AML-193 (cell line): ENCODE measurements at regions not wholly inside any gene's neighbourhood (a gene's known extent, or its start where the extent isn't known, plus 50 kb on each side); places are given as distances from the start of the nearest gene placed in this dataset.

ENCODE experiments used
- DNase-seq, 2 experiments: peaks; one replicate each; lab custom pipeline; 2025; lab: John Stamatoyannopoulos, UW

DNA sequence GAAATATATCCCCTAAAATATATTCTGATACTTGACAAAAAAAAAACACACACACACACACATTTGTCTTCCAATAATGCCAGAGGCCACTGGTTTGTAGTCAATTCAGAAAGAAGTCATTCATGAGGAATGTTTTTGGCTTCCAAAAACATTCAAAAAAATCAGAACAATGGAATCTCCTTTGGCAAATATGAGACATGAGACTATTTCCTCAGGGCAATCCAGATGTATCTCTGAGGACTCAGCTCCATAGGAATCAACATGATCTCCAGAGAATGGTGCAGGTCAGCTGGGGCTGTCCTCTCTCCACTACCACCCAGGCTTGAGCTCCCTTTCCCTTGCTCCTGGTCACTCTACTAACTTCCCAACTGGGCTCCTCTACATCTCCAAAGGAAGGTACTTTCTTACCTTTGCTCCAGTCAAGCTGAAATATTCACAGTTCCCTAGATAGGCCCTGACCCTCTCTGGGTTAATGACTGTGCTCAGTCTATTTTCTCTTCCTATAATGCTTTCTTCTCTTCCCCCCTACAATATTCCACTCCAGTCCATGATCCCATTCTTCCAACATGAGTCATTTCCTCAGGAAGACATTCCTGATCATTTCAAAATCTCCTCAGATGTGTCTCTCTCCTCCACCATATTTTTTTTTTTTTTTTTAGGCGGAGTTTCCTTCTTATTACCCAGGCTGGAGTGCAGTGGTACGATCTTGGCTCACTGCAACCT is 145.3 kb downstream of the C1D start:
- DNase-seq, result no peak

DNA sequence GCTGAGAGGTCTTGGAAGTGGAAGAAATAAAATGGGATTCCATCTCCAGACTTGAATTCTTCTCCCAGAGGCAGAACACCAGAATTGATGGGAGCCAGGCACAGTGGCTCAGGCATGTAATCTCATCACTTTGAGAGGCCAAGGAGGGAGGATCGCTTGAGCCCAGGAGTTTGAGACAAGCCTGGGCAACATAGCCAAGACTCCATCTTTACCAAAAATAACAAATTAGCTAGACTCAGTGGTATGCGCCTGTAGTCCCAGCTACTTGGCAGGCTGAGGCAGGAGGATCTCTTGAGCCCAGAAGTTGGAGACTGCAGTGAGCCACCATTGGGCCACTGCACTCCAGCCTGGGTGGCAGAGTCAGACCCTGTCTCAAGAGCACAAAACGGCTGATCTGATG is 144.3 kb downstream of the C1D start:
- no peak for DNase-seq

DNA sequence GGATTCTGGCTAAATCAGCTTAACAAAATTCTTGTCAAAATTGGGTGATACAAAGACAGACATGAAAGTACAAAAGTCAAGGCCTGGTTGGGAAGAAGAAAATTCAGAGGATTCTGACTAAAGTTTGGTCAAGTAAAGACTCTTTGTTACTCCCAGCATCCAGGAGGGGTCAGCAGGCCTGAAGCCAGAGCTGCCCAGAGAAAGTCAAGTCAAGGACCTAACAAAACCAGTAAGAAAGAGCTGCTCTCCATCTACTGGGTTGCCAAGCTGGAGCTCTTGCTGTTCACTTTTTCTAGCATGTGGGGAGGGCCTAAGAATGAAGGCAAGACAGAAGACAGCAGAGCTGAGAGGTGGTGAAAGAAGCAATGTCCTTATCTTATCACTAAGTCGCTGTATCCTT is 143.3 kb downstream of the C1D start:
- no peak for DNase-seq

GRCh38 chr2:67922080-67922785 is 140.6 kb downstream of the C1D start:
- DNase-seq, result no peak

DNA sequence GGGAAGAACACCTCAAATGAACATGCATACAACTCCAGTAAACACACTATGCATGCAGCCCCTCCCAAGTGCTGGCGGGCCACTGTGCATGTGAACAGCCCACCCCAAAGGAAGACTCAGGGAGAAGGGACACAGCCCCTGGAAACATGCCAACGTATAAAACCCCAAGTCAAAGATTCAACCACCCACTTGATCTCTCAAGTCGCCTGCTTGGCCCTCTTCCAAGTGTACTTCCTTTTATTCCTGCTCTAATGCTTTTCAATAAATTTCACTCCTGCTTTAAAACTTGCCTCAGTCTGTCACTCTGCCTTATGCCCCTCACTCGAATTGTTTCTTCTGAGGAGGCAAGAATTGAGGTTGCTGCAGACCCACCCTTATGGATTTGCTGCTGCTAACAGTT is 139.1 kb downstream of the C1D start:
- no peak for DNase-seq

DNA sequence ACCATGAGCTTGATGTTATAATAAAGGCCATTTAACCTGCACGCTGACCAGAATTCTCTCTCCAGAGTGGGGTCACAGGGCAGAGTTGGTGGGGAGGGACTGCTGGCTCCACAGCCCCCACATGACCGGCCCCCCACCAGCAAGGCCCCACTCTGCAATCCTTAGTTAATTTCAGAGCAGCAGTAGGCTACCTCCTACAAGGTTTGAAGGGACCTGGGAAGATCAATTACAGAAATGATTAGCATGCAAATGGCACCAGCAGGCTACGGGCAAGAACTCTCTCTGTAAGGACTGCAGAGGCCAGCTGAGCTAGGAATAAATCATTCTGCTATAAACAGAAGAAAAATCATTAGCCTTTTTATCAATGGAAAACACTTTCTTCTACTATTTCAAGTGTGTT is 135.3 kb downstream of the C1D start:
- no peak for DNase-seq

- DNase-seq, result no peak
Observed at GRCh38 chr2:67930156-67930555, 132.6 kb downstream of the C1D start.

DNA sequence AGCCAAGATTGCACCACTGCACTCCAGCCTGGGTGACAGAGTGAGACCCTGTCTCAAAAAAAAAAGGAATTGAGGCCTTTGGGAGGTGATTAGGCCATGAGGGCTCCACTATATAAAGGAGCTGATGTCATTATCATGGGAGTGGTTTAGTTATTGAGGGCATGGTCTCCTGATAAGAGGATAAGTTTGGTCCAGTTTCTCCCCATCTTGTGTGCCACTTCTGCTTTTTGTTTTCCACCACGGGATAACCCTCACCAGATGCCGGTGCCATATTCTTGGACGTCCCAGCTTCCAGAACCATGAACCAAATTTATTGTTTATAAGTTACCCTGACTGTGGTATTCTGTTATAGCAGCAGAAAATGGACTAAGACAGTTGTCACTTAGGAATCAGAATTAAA is 125.8 kb downstream of the C1D start:
- DNase-seq, result no peak

DNA sequence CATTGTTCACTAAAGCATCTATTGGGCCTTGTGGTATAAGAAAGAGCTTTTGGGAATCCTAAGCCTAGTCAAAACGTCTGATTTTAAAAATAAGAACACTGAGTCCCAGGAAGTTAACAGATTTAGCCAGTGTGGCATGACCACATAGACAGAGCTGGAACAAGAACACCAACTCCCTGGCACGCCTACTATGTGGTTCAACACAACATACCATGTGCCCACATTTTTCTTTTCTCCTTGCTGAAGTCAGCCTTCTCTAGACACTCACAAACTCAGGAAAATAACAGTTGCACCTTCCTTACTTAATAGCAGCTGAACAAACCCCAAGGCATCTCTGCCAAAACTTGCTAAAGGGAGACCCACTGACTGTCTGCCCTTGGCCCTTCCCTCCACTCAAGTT is 124.8 kb downstream of the C1D start:
- DNase-seq, result no peak

DNA sequence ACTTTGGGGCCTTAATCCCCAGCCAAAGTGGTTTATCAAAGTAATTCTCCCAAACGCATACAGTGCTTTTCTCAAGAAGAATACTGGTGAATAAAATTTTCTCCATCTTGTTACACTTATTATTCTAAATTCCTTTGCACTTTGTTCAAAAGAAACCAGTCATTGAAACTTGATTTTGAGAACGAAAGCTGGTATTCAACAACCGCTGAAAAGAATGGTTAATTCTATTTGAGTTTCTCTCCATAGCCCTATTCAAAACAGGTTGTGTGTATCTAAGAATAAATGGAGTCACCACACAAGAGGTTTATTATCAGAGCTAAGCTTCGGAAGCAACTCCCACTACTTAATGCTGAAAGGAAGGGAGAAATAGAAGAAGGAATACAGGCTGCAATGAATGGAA is 117.7 kb downstream of the C1D start:
- DNase-seq, result no peak

DNA sequence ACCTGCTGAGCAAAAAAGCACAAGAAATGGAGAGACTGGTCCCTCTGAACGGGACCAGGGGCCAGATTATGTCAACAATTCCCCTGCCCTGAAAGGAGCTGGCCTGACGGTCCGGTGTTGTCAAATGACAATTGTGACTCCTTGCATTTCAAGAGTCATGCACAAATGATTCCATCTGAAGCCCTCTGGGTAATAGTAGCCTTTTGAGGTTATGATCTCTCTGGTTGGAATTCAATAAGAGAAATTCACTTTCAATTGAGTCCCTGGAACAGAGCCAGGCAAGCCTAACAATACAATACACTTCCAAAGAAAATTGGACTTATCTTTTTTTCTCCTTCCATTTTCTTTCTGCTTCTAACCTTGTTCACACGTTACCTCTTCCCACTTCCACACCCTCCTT is 116.9 kb downstream of the C1D start:
- DNase-seq, result no peak

GRCh38 chr2:67948057-67948456 is 114.7 kb downstream of the C1D start:
- DNase-seq, result no peak

- no peak for DNase-seq
Observed at GRCh38 chr2:67948506-67948905, 114.3 kb downstream of the C1D start.

DNA sequence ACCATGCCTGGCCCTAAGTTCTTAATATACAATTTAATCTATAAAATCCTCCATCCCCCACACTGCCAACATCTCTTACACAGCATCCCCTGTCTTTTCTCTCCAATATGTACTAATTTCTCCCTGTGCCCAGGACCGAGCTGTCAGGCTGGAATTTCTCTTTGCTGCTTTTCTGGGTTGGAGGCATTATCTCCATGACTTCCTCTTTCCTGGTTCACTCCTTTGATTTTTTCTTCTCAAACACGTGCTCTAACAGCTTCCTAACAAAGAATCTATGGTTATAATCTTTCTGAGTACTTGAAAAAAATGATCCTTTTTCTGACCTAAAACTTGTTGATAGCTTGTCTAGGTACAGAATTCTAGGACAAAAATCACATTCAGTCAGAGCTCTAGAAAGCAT is 112.8 kb downstream of the C1D start:
- DNase-seq, result no peak

GRCh38 chr2:67950919-67951318 is 111.9 kb downstream of the C1D start:
- no peak for DNase-seq

- DNase-seq, result no peak
Observed at GRCh38 chr2:67952066-67952465, 110.7 kb downstream of the C1D start.

DNA sequence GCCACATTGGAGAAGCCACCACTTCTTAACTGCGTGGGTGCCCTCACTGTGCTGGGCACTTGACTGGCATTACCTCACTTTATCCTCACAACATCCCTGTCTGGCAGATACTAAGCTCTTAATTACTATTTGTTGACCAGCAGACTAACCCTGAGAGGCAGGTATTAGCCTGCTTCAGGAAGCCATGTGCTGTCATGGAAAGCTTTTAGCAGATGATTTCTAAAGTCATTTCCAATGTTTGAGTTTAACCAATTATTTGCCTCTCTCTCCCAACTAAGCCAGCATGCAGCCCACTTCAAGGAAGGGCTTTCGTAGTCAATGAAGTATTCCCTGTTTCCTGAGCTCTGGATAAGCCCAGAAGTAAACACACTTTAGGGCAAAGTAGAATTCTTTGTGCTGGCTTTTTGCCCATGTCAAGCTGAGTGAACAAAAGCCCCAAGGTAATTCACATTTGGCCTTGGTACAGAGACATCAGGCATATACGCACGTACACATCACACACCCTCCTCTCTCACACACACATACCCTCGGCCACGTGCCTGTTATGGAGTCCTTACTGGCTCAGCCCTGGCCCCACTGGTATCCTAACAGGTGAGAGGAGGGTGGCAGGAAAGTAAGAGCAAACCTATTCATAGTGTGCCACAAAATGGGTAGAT is 108.6 kb downstream of the C1D start:
- no peak for DNase-seq

DNA sequence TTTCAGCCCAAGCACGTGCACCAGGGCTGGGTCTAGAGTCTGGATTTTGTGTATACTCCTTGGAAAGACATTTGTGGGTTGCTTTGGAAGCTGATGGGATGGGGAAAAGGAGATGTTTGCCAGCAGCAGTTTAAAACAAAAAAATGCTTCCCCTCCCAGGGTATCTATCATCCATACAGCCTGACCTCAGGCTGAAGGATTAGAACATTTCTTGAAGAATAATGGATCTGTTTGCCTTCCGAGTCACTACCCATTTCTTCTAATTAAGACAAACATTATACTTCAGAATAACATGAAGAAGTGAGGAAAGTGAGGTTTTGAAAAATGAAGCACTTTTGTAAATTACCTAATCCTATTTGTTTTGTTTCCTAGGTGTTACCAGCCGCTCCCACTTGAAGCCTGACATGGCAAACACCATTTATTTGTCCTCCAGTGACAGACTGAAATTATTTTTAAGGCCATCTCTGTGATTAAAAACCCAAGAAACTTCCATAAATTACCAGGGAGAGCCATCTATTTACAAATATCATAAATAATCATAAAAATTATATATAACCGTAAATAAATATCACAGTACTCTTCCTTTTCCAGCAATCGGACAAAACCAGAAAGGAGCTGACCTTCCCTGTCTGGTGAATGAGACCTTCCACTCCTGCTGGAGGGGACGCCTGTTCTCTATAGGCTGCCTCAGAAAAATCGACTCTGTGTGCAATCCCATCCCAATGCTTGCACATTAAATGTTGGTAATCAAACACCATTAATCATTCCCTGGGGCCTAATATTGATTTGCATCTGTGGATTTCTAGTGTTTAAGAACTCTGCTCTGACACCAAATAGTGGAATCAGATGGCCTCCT is 106.8 kb downstream of the C1D start:
- no peak for DNase-seq

DNA sequence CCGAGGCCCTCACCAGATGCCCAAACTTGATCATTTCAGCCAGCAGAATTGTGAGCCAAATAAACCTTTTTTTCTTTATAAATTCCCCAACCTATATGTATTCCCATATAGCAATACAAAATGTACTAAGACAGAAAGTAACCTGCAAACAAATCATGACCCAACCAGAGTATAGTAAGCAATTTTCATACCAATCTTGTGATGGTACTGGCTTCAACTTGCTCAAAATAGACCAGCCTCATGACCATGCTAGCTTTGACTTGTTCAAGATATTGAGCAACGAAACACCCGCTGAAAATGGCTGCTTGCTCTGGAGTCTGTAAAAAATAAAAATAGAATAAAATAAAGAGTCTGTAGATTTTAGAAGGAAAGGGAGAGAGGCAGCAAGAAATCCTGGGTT is 97.6 kb downstream of the C1D start:
- DNase-seq, result no peak

GRCh38 chr2:67970071-67970470 is 92.7 kb downstream of the C1D start:
- DNase-seq, result no peak

GRCh38 chr2:67970542-67970941 is 92.3 kb downstream of the C1D start:
- DNase-seq, result no peak
